Spleen (tissue), 7 donors: ENCODE measurements at regions not wholly inside any gene's neighbourhood (a gene's known extent, or its start where the extent isn't known, plus 50 kb on each side); places are given as distances from the start of the nearest gene placed in this dataset.
"Not testable (repeated sequence)": the region's sequence is repeated elsewhere in the genome, so short reads cannot be mapped to it uniquely, and the experiment has no call there.

Experiments
- CTCF ChIP-seq, 11 experiments: fragments of 200-600 bp in 7 of 11; fragments of 450-650 bp in 4 of 11; sonication (generic) in 4 of 11; IDR thresholded peaks in 8 of 11; conservative IDR thresholded peaks in 3 of 11; 1 replicate in 7 of 11; 2 replicates in 4 of 11; pipeline versions ENCODE4 v1.4.0 to v1.8.0; 2016 to 2021; ENCODE audit warnings: antibody characterized with exemption in 11 of 11, inconsistent platforms in 4 of 11, mild to moderate bottlenecking in 1 of 11
- POLR2A ChIP-seq, 3 donors: fragments of 450-650 bp; IDR thresholded peaks; one replicate each; pipeline ENCODE4 v1.5.1; 2017; ENCODE audit warnings: antibody characterized with exemption in 3 of 3, mild to moderate bottlenecking in 1 of 3
- POLR2AphosphoS5 ChIP-seq, 3 donors: sonication (generic); formaldehyde crosslinking; IDR thresholded peaks; one replicate each; pipeline ENCODE4 v1.5.1; 2017; ENCODE audit warnings: antibody characterized with exemption in 3 of 3
- donor health status: DM: no; HTN: no; CAD: no; lungs with moderate emphysema.
- donor health status: DM: no; HTN: no; CAD: no.
- donor health status: DM: no; HTN: no; CAD: no.

DNA sequence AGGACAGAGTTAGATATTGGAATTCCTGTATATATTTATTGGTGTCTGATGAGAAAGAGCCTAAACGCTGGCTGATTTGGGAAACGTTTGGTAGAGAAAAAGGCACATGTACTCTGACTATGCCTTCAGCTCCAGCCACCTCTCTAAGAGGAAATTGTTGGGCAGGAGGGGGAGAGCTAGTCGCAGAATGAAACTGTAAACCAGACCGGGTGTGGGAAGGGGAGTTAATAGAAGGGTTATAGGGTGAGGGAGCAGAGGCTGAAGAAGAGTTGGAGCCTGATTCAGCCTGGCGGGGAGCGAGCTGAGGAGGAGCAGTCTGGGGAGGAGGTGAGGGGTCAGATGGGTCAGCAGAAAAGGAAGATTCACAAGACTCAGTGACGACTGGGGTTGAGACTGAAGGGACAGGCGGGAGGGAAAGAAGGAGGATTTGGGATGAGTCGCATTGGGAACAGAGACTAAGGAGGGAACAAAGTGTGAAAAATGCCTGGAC is 54.2 kb upstream of the RHOU start:
- not testable (repeated sequence) for TF ChIP-seq CTCF (IDR thresholded peaks at IDR 0.05 in 8 of 11, conservative IDR thresholded peaks at IDR 0.05 in 3 of 11); POLR2A (IDR thresholded peaks at IDR 0.05); POLR2AphosphoS5 (IDR thresholded peaks at IDR 0.05)
